ENCODE measurements at regions not wholly inside any gene's neighbourhood (a gene's known extent, or its start where the extent isn't known, plus 50 kb on each side); places are given as distances from the start of the nearest gene placed in this dataset.
"Not testable (repeated sequence)": the region's sequence is repeated elsewhere in the genome, so short reads cannot be mapped to it uniquely, and the experiment has no call there.

DNA sequence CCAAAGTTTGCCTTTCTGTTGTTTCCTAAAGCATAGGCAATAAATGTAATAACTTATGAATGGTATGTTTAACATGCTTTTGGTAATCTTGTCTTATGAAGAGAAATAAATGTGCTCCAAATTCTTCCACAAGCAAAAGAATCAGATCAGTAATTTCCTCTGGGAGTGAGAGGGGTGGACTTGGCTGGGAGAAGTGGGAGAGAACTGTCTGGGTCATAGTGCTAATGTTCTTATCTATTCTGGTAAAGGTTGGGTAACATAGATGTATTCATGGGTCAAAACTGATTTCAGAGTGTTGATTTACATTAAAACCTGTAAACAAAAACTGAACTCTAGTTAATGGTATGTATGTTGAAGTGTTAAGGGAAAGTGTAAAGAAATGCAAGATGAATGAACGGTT, 211.7 kb upstream of the IRS2 start:
- CTCF ChIA-PET (ENCODE audit: unreplicated experiment): no interaction called here

DNA sequence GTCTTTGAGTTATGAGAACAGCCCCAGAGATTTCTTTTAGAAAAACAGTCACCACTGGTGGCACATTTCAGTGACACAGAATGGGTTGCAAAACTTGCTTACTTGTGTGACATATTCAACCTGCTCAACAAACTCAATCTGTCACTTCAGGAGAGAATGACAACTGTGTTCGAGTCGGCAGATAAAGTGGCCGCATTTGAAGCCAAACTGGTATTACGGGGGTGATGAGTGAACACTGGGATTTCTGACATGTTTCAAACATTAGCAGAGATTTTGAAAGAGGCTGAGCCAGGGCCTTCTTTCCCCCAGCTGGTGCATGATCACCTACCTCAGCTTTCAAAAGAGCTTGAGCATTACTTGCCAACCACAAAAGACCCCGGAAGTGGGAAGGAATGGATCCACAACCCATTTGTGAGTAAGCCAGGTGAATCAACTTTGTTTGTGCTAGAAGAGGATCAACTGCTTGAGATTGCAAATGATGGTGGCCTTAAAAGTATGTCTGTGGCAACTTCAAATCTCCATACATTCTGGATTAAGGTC, 210.7 kb upstream of the IRS2 start:
- intact Hi-C loops (cut with micrococcal nuclease; ENCODE audit: unreplicated experiment); H3K36me3 ChIP-seq (ENCODE audit: insufficient read depth, low read length); BruUV-seq (replicated peaks); H3K4me1 ChIP-seq (ENCODE audit: insufficient read depth, low read length, poor library complexity, severe bottlenecking); H3K4me2 ChIP-seq (ENCODE audit: low read length); H4K20me1 ChIP-seq (ENCODE audit: insufficient read depth, low read length); CTCF ChIA-PET (ENCODE audit: unreplicated experiment); H3K4me3 ChIP-seq (ENCODE audit: low read depth, low read length, poor library complexity, severe bottlenecking); H3K9me3 ChIP-seq (ENCODE audit: low read length); DNase-seq (ENCODE audit: low spot score); H2AFZ ChIP-seq (ENCODE audit: low read length); H3K79me2 ChIP-seq (ENCODE audit: insufficient read depth, low read depth, low read length); POLR2A ChIA-PET; H3K9me2 ChIP-seq (ENCODE audit: insufficient read depth, low read length); H3K27ac ChIP-seq (ENCODE audit: low read depth, low read length, poor library complexity, severe bottlenecking): not testable (repeated sequence)

More for the DNA sequence above, 211.7 kb upstream of the IRS2 start:
- TF ChIP-seq, protein P1, sequence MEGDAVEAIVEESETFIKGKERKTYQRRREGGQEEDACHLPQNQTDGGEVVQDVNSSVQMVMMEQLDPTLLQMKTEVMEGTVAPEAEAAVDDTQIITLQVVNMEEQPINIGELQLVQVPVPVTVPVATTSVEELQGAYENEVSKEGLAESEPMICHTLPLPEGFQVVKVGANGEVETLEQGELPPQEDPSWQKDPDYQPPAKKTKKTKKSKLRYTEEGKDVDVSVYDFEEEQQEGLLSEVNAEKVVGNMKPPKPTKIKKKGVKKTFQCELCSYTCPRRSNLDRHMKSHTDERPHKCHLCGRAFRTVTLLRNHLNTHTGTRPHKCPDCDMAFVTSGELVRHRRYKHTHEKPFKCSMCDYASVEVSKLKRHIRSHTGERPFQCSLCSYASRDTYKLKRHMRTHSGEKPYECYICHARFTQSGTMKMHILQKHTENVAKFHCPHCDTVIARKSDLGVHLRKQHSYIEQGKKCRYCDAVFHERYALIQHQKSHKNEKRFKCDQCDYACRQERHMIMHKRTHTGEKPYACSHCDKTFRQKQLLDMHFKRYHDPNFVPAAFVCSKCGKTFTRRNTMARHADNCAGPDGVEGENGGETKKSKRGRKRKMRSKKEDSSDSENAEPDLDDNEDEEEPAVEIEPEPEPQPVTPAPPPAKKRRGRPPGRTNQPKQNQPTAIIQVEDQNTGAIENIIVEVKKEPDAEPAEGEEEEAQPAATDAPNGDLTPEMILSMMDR (conservative IDR thresholded peaks at IDR 0.05; ENCODE audit: low read length): no peak
- no peak for TF ChIP-seq EZH2phosphoT487 (IDR thresholded peaks at IDR 0.05; ENCODE audit: borderline replicate concordance, low read depth, low read length)
- POLR2A ChIA-PET: no interaction called here
- H3K4me3 ChIP-seq (ENCODE audit: low read depth, low read length, poor library complexity, severe bottlenecking): no peak overlapping the region
- no peaks in the 10 kb centered on the region for H3K4me1 ChIP-seq (ENCODE audit: insufficient read depth, low read length, poor library complexity, severe bottlenecking)
- BruUV-seq (replicated peaks): no TSS peak
- no peak overlapping the region for H3K27ac ChIP-seq (ENCODE audit: low read depth, low read length, poor library complexity, severe bottlenecking)
- H3K4me2 ChIP-seq (ENCODE audit: low read length): no peak overlapping the region
- H3K36me3 ChIP-seq (ENCODE audit: insufficient read depth, low read length): no peaks in the 10 kb centered on the region
- intact Hi-C loops (cut with micrococcal nuclease; ENCODE audit: unreplicated experiment): no loop called here
- no peaks in the 10 kb centered on the region for H3K79me2 ChIP-seq (ENCODE audit: insufficient read depth, low read depth, low read length)
- DNase-seq (ENCODE audit: low spot score): no peak
- H3K9me2 ChIP-seq (ENCODE audit: insufficient read depth, low read length): no peaks in the 10 kb centered on the region
- no peaks in the 10 kb centered on the region for H4K20me1 ChIP-seq (ENCODE audit: insufficient read depth, low read length)
- H3K9me3 ChIP-seq (ENCODE audit: low read length): no peaks in the 10 kb centered on the region
- no peak overlapping the region for H2AFZ ChIP-seq (ENCODE audit: low read length)

DNA sequence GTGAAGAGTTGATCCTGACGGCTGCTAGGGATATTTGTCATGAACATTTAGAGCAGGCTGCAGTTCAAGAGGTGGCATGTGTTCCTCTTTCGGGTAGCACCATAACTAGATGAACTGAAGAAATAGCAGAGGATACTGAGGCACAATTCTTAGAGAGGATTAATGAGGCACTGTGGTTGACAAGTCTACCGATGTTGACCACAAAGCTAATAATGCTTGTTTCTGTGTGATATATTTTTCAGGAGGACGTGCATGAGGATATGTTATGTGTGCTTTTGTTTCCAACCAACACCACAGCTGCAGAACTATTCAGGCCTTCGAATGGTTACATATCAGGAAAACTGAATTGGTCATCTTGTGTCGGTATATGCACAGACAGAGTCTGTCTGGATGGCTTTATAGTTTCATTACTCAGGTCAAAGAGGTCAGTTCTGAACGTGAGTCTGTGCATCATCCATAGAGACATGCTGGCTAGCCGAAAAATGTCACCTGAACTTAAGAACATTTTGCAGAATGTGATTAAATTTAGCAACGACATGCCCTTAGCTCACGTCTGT, 210.1 kb upstream of the IRS2 start:
- Histone ChIP-seq H3K27ac (ENCODE audit: low read depth, low read length, poor library complexity, severe bottlenecking) (no peak overlapping the region), H3K79me2 (ENCODE audit: insufficient read depth, low read depth, low read length) (no peaks in the 10 kb centered on the region), H3K36me3 (ENCODE audit: insufficient read depth, low read length) (no peaks in the 10 kb centered on the region), H3K4me3 (ENCODE audit: low read depth, low read length, poor library complexity, severe bottlenecking) (no peak overlapping the region), H2AFZ (ENCODE audit: low read length) (no peak overlapping the region), H3K9me2 (ENCODE audit: insufficient read depth, low read length) (no peaks in the 10 kb centered on the region), H3K9me3 (ENCODE audit: low read length) (no peaks in the 10 kb centered on the region), H3K4me1 (ENCODE audit: insufficient read depth, low read length, poor library complexity, severe bottlenecking) (no peaks in the 10 kb centered on the region), H4K20me1 (ENCODE audit: insufficient read depth, low read length) (no peaks in the 10 kb centered on the region), H3K4me2 (ENCODE audit: low read length) (no peak overlapping the region)
- intact Hi-C loops (cut with micrococcal nuclease; ENCODE audit: unreplicated experiment): no loop called here
- TF ChIP-seq, protein P1 (conservative IDR thresholded peaks at IDR 0.05; ENCODE audit: low read length): no peak
- no peak for TF ChIP-seq EZH2phosphoT487 (IDR thresholded peaks at IDR 0.05; ENCODE audit: borderline replicate concordance, low read depth, low read length)
- CTCF ChIA-PET (ENCODE audit: unreplicated experiment): no interaction called here
- DNase-seq (ENCODE audit: low spot score): no peak
- BruUV-seq (replicated peaks): no TSS peak
- POLR2A ChIA-PET: no interaction called here
